ENCODE measurements at regions not wholly inside any gene's neighbourhood (a gene's known extent, or its start where the extent isn't known, plus 50 kb on each side); places are given as distances from the start of the nearest gene placed in this dataset.
"Not testable (repeated sequence)": the region's sequence is repeated elsewhere in the genome, so short reads cannot be mapped to it uniquely, and the experiment has no call there.

GRCh38 chr14:71621980-71622605, 310.1 kb upstream of the RGS6 start:
- H3K27me3 ChIP-seq (ENCODE audit: control insufficient read depth, insufficient read depth, low read length) = no peaks in the 10 kb centered on the region
- H3K36me3 ChIP-seq (ENCODE audit: control insufficient read depth, insufficient read depth, low read length) = peaks cover 2% of the 10 kb centered on the region
- H3K9ac ChIP-seq (ENCODE audit: low read length) = no peak overlapping the region
- H3K27ac ChIP-seq (ENCODE audit: low read depth, low read length) = no peak overlapping the region
- no peaks in the 10 kb centered on the region for H3K4me1 ChIP-seq (ENCODE audit: control insufficient read depth, insufficient read depth, low read length)
- H3K4me3 ChIP-seq (ENCODE audit: low read length) = no peak overlapping the region

- Histone ChIP-seq H3K27ac (ENCODE audit: low read depth, low read length) (no peak overlapping the region), H3K4me1 (ENCODE audit: control insufficient read depth, insufficient read depth, low read length) (no peaks in the 10 kb centered on the region), H3K9ac (ENCODE audit: low read length) (no peak overlapping the region), H3K36me3 (ENCODE audit: control insufficient read depth, insufficient read depth, low read length) (peaks cover 2% of the 10 kb centered on the region), H3K4me3 (ENCODE audit: low read length) (no peak overlapping the region), H3K27me3 (ENCODE audit: control insufficient read depth, insufficient read depth, low read length) (no peaks in the 10 kb centered on the region)
Observed at GRCh38 chr14:71623939-71624338, 308.3 kb upstream of the RGS6 start.

GRCh38 chr14:71625175-71625574, 307.1 kb upstream of the RGS6 start:
- no peaks in the 10 kb centered on the region for H3K4me1 ChIP-seq (ENCODE audit: control insufficient read depth, insufficient read depth, low read length)
- peaks cover 2% of the 10 kb centered on the region for H3K36me3 ChIP-seq (ENCODE audit: control insufficient read depth, insufficient read depth, low read length)
- H3K27me3 ChIP-seq (ENCODE audit: control insufficient read depth, insufficient read depth, low read length) = no peaks in the 10 kb centered on the region
- H3K27ac ChIP-seq (ENCODE audit: low read depth, low read length) = no peak overlapping the region
- no peak overlapping the region for H3K9ac ChIP-seq (ENCODE audit: low read length)
- no peak overlapping the region for H3K4me3 ChIP-seq (ENCODE audit: low read length)

- Histone ChIP-seq H3K27me3 (ENCODE audit: control insufficient read depth, insufficient read depth, low read length) (no peaks in the 10 kb centered on the region), H3K4me1 (ENCODE audit: control insufficient read depth, insufficient read depth, low read length) (no peaks in the 10 kb centered on the region), H3K36me3 (ENCODE audit: control insufficient read depth, insufficient read depth, low read length) (peaks cover 2% of the 10 kb centered on the region), H3K9ac (ENCODE audit: low read length) (no peak overlapping the region), H3K27ac (ENCODE audit: low read depth, low read length) (no peak overlapping the region), H3K4me3 (ENCODE audit: low read length) (no peak overlapping the region)
Observed at GRCh38 chr14:71625891-71626701, 306.1 kb upstream of the RGS6 start.

- H3K4me1 ChIP-seq (ENCODE audit: control insufficient read depth, insufficient read depth, low read length) = no peaks in the 10 kb centered on the region
- H3K9ac ChIP-seq (ENCODE audit: low read length) = no peak overlapping the region
- H3K4me3 ChIP-seq (ENCODE audit: low read length) = no peak overlapping the region
- no peak overlapping the region for H3K27ac ChIP-seq (ENCODE audit: low read depth, low read length)
- peaks cover 2% of the 10 kb centered on the region for H3K36me3 ChIP-seq (ENCODE audit: control insufficient read depth, insufficient read depth, low read length)
- no peaks in the 10 kb centered on the region for H3K27me3 ChIP-seq (ENCODE audit: control insufficient read depth, insufficient read depth, low read length)
Observed at GRCh38 chr14:71628433-71628832, 303.8 kb upstream of the RGS6 start.

GRCh38 chr14:71629250-71629649, 303.0 kb upstream of the RGS6 start:
- H3K36me3 ChIP-seq (ENCODE audit: control insufficient read depth, insufficient read depth, low read length) = no peaks in the 10 kb centered on the region
- H3K9ac ChIP-seq (ENCODE audit: low read length) = no peak overlapping the region
- no peak overlapping the region for H3K4me3 ChIP-seq (ENCODE audit: low read length)
- no peaks in the 10 kb centered on the region for H3K4me1 ChIP-seq (ENCODE audit: control insufficient read depth, insufficient read depth, low read length)
- no peaks in the 10 kb centered on the region for H3K27me3 ChIP-seq (ENCODE audit: control insufficient read depth, insufficient read depth, low read length)
- H3K27ac ChIP-seq (ENCODE audit: low read depth, low read length) = no peak overlapping the region

- Histone ChIP-seq H3K9ac (ENCODE audit: low read length) (no peak overlapping the region), H3K36me3 (ENCODE audit: control insufficient read depth, insufficient read depth, low read length) (no peaks in the 10 kb centered on the region), H3K27me3 (ENCODE audit: control insufficient read depth, insufficient read depth, low read length) (no peaks in the 10 kb centered on the region), H3K4me1 (ENCODE audit: control insufficient read depth, insufficient read depth, low read length) (no peaks in the 10 kb centered on the region), H3K4me3 (ENCODE audit: low read length) (no peak overlapping the region), H3K27ac (ENCODE audit: low read depth, low read length) (no peak overlapping the region)
Observed at GRCh38 chr14:71629765-71630492, 302.3 kb upstream of the RGS6 start.

- not testable (repeated sequence) for H3K9ac ChIP-seq (ENCODE audit: low read length); H3K36me3 ChIP-seq (ENCODE audit: control insufficient read depth, insufficient read depth, low read length); H3K27me3 ChIP-seq (ENCODE audit: control insufficient read depth, insufficient read depth, low read length); H3K27ac ChIP-seq (ENCODE audit: low read depth, low read length); H3K4me1 ChIP-seq (ENCODE audit: control insufficient read depth, insufficient read depth, low read length); H3K4me3 ChIP-seq (ENCODE audit: low read length)
Observed at GRCh38 chr14:71631030-71631429, 301.2 kb upstream of the RGS6 start.

- no peaks in the 10 kb centered on the region for H3K36me3 ChIP-seq (ENCODE audit: control insufficient read depth, insufficient read depth, low read length)
- H3K9ac ChIP-seq (ENCODE audit: low read length) = no peak overlapping the region
- H3K4me1 ChIP-seq (ENCODE audit: control insufficient read depth, insufficient read depth, low read length) = no peaks in the 10 kb centered on the region
- no peak overlapping the region for H3K4me3 ChIP-seq (ENCODE audit: low read length)
- no peaks in the 10 kb centered on the region for H3K27me3 ChIP-seq (ENCODE audit: control insufficient read depth, insufficient read depth, low read length)
- H3K27ac ChIP-seq (ENCODE audit: low read depth, low read length) = no peak overlapping the region
Observed at GRCh38 chr14:71632440-71632946, 299.7 kb upstream of the RGS6 start.

- Histone ChIP-seq H3K4me1 (ENCODE audit: control insufficient read depth, insufficient read depth, low read length) (no peaks in the 10 kb centered on the region), H3K27me3 (ENCODE audit: control insufficient read depth, insufficient read depth, low read length) (no peaks in the 10 kb centered on the region), H3K9ac (ENCODE audit: low read length) (no peak overlapping the region), H3K27ac (ENCODE audit: low read depth, low read length) (no peak overlapping the region), H3K36me3 (ENCODE audit: control insufficient read depth, insufficient read depth, low read length) (no peaks in the 10 kb centered on the region), H3K4me3 (ENCODE audit: low read length) (no peak overlapping the region)
Observed at GRCh38 chr14:71636076-71636475, 296.2 kb upstream of the RGS6 start.

GRCh38 chr14:71636820-71637471, 295.3 kb upstream of the RGS6 start:
- H3K4me3 ChIP-seq (ENCODE audit: low read length) = no peak overlapping the region
- H3K9ac ChIP-seq (ENCODE audit: low read length) = no peak overlapping the region
- no peaks in the 10 kb centered on the region for H3K4me1 ChIP-seq (ENCODE audit: control insufficient read depth, insufficient read depth, low read length)
- H3K27me3 ChIP-seq (ENCODE audit: control insufficient read depth, insufficient read depth, low read length) = no peaks in the 10 kb centered on the region
- no peak overlapping the region for H3K27ac ChIP-seq (ENCODE audit: low read depth, low read length)
- no peaks in the 10 kb centered on the region for H3K36me3 ChIP-seq (ENCODE audit: control insufficient read depth, insufficient read depth, low read length)

- Histone ChIP-seq H3K27ac (ENCODE audit: low read depth, low read length) (no peak overlapping the region), H3K9ac (ENCODE audit: low read length) (no peak overlapping the region), H3K36me3 (ENCODE audit: control insufficient read depth, insufficient read depth, low read length) (no peaks in the 10 kb centered on the region), H3K4me1 (ENCODE audit: control insufficient read depth, insufficient read depth, low read length) (no peaks in the 10 kb centered on the region), H3K4me3 (ENCODE audit: low read length) (no peak overlapping the region), H3K27me3 (ENCODE audit: control insufficient read depth, insufficient read depth, low read length) (no peaks in the 10 kb centered on the region)
Observed at GRCh38 chr14:71638523-71639196, 293.6 kb upstream of the RGS6 start.

Measured in rectal smooth muscle tissue (tissue), 1 donor.